ENCODE measurements at regions not wholly inside any gene's neighbourhood (a gene's known extent, or its start where the extent isn't known, plus 50 kb on each side); places are given as distances from the start of the nearest gene placed in this dataset.
A peak's percentile ranks its signal among the peaks of the same experiment; 100 is the strongest.

- POLR2A ChIA-PET, result no interaction called here
These were observed 195.1 kb upstream of the CCDC150 start for GRCh38 chr2:196444442-196444841.

GRCh38 chr2:196445991-196446390 is 193.5 kb upstream of the CCDC150 start:
- Mint-ChIP-seq H3K36me3 (no peaks in the 10 kb centered on the region), H3K4me3 (no peak overlapping the region), H3K27me3 (peaks cover 24% of the 10 kb centered on the region), H3K9me3 (no peaks in the 10 kb centered on the region), H3K4me1 (no peaks in the 10 kb centered on the region), H3K27ac (no peak overlapping the region)
- POLR2A ChIA-PET, result no interaction called here
- no peak for ATAC-seq (ENCODE audit: low read depth)
- no peak for DNase-seq

More at GRCh38 chr2:196444442-196444841, 195.1 kb upstream of the CCDC150 start:
- H3K27ac Mint-ChIP-seq, result no peak overlapping the region
- DNase-seq (no peak), ATAC-seq (ENCODE audit: low read depth) (no peak)
- H3K27me3 Mint-ChIP-seq, result peaks cover 28% of the 10 kb centered on the region
- no peaks in the 10 kb centered on the region for H3K9me3 Mint-ChIP-seq
- H3K36me3 Mint-ChIP-seq, result no peaks in the 10 kb centered on the region
- no peaks in the 10 kb centered on the region for H3K4me1 Mint-ChIP-seq
- H3K4me3 Mint-ChIP-seq, result no peak overlapping the region

- H3K9me3 Mint-ChIP-seq, result no peaks in the 10 kb centered on the region
- H3K4me3 Mint-ChIP-seq, result no peak overlapping the region
- POLR2A ChIA-PET, result no interaction called here
- peaks cover 2% of the 10 kb centered on the region for H3K4me1 Mint-ChIP-seq
- H3K27ac Mint-ChIP-seq, result no peak overlapping the region
- H3K27me3 Mint-ChIP-seq, result peaks cover 24% of the 10 kb centered on the region
- ATAC-seq (ENCODE audit: low read depth), result no peak
- no peaks in the 10 kb centered on the region for H3K36me3 Mint-ChIP-seq
- DNase-seq, result no peak
These were observed 191.0 kb upstream of the CCDC150 start for GRCh38 chr2:196448407-196449079.

GRCh38 chr2:196449083-196449482 is 190.4 kb upstream of the CCDC150 start:
- peaks cover 24% of the 10 kb centered on the region for H3K27me3 Mint-ChIP-seq
- H3K27ac Mint-ChIP-seq, result no peak overlapping the region
- H3K9me3 Mint-ChIP-seq, result no peaks in the 10 kb centered on the region
- ATAC-seq (ENCODE audit: low read depth) (no peak), DNase-seq (no peak)
- POLR2A ChIA-PET, result no interaction called here
- H3K4me3 Mint-ChIP-seq, result no peak overlapping the region
- no peaks in the 10 kb centered on the region for H3K36me3 Mint-ChIP-seq
- H3K4me1 Mint-ChIP-seq, result peaks cover 4% of the 10 kb centered on the region

GRCh38 chr2:196452758-196453157 is 186.8 kb upstream of the CCDC150 start:
- ATAC-seq (ENCODE audit: low read depth) (no peak), DNase-seq (no peak)
- H3K9me3 Mint-ChIP-seq, result no peaks in the 10 kb centered on the region
- H3K27me3 Mint-ChIP-seq, result peaks cover 29% of the 10 kb centered on the region
- no peak overlapping the region for H3K27ac Mint-ChIP-seq
- no peak overlapping the region for H3K4me3 Mint-ChIP-seq
- H3K36me3 Mint-ChIP-seq, result no peaks in the 10 kb centered on the region
- POLR2A ChIA-PET, result interaction anchor here (1.2 kb wide), 1 partner anchor 282 kb away, joined by 4 read pairs; the partner anchor contains the start of gene STK17B
- peaks cover 4% of the 10 kb centered on the region for H3K4me1 Mint-ChIP-seq

GRCh38 chr2:196453613-196454047 is 185.9 kb upstream of the CCDC150 start:
- peaks cover 28% of the 10 kb centered on the region for H3K27me3 Mint-ChIP-seq
- H3K9me3 Mint-ChIP-seq, result no peaks in the 10 kb centered on the region
- H3K27ac Mint-ChIP-seq, result no peak overlapping the region
- peaks cover 6% of the 10 kb centered on the region for H3K4me1 Mint-ChIP-seq
- H3K36me3 Mint-ChIP-seq, result no peaks in the 10 kb centered on the region
- peak; percentile 42 for ATAC-seq (ENCODE audit: low read depth)
- DNase-seq, result no peak
- H3K4me3 Mint-ChIP-seq, result no peak overlapping the region
- POLR2A ChIA-PET, result interaction anchor here (0.8 to 1.2 kb wide), 2 partner anchors 283 to 408 kb away, joined by 3 to 4 read pairs; partner anchors contain the start of gene STK17B

GRCh38 chr2:196454492-196454891 is 185.0 kb upstream of the CCDC150 start:
- ATAC-seq (ENCODE audit: low read depth) (no peak), DNase-seq (no peak)
- Mint-ChIP-seq H3K4me3 (no peak overlapping the region), H3K36me3 (no peaks in the 10 kb centered on the region), H3K9me3 (no peaks in the 10 kb centered on the region), H3K4me1 (peaks cover 13% of the 10 kb centered on the region), H3K27ac (no peak overlapping the region), H3K27me3 (peaks cover 37% of the 10 kb centered on the region)
- POLR2A ChIA-PET, result no interaction called here

GRCh38 chr2:196459539-196459938 is 180.0 kb upstream of the CCDC150 start:
- peaks cover 4% of the 10 kb centered on the region for H3K36me3 Mint-ChIP-seq
- peaks cover 12% of the 10 kb centered on the region for H3K9me3 Mint-ChIP-seq
- ATAC-seq (ENCODE audit: low read depth), result no peak
- peaks cover 66% of the 10 kb centered on the region for H3K27me3 Mint-ChIP-seq
- peaks cover 15% of the 10 kb centered on the region for H3K4me1 Mint-ChIP-seq
- no peak for DNase-seq
- peak overlapping the region; percentile 4 for H3K4me3 Mint-ChIP-seq
- H3K27ac Mint-ChIP-seq, result no peak overlapping the region
- POLR2A ChIA-PET, result no interaction called here

- ATAC-seq (ENCODE audit: low read depth) (no peak), DNase-seq (no peak)
- POLR2A ChIA-PET, result no interaction called here
- peaks cover 52% of the 10 kb centered on the region for H3K27me3 Mint-ChIP-seq
- H3K9me3 Mint-ChIP-seq, result peaks cover 12% of the 10 kb centered on the region
- peaks cover 4% of the 10 kb centered on the region for H3K36me3 Mint-ChIP-seq
- H3K4me1 Mint-ChIP-seq, result peaks cover 13% of the 10 kb centered on the region
- no peak overlapping the region for H3K27ac Mint-ChIP-seq
- no peak overlapping the region for H3K4me3 Mint-ChIP-seq
These were observed 175.8 kb upstream of the CCDC150 start for GRCh38 chr2:196463706-196464105.

- H3K36me3 Mint-ChIP-seq, result peaks cover 4% of the 10 kb centered on the region
- DNase-seq, result no peak
- no peak for ATAC-seq (ENCODE audit: low read depth)
- no peak overlapping the region for H3K4me3 Mint-ChIP-seq
- peaks cover 7% of the 10 kb centered on the region for H3K4me1 Mint-ChIP-seq
- H3K9me3 Mint-ChIP-seq, result peaks cover 12% of the 10 kb centered on the region
- no peak overlapping the region for H3K27ac Mint-ChIP-seq
- H3K27me3 Mint-ChIP-seq, result peaks cover 51% of the 10 kb centered on the region
- POLR2A ChIA-PET, result no interaction called here
These were observed 175.2 kb upstream of the CCDC150 start for GRCh38 chr2:196464311-196464710.

GRCh38 chr2:196466581-196466980 is 172.9 kb upstream of the CCDC150 start:
- DNase-seq (no peak), ATAC-seq (ENCODE audit: low read depth) (no peak)
- H3K27ac Mint-ChIP-seq, result no peak overlapping the region
- H3K36me3 Mint-ChIP-seq, result no peaks in the 10 kb centered on the region
- POLR2A ChIA-PET, result no interaction called here
- H3K4me3 Mint-ChIP-seq, result no peak overlapping the region
- H3K4me1 Mint-ChIP-seq, result no peaks in the 10 kb centered on the region
- H3K9me3 Mint-ChIP-seq, result peaks cover 3% of the 10 kb centered on the region
- peaks cover 35% of the 10 kb centered on the region for H3K27me3 Mint-ChIP-seq

- no peaks in the 10 kb centered on the region for H3K4me1 Mint-ChIP-seq
These were observed 171.1 kb upstream of the CCDC150 start for GRCh38 chr2:196468394-196468793.

GRCh38 chr2:196473617-196474016 is 165.9 kb upstream of the CCDC150 start:
- Mint-ChIP-seq H3K36me3 (no peaks in the 10 kb centered on the region), H3K4me3 (no peak overlapping the region), H3K27ac (no peak overlapping the region), H3K4me1 (no peaks in the 10 kb centered on the region), H3K27me3 (peaks cover 19% of the 10 kb centered on the region), H3K9me3 (no peaks in the 10 kb centered on the region)
- DNase-seq (no peak), ATAC-seq (ENCODE audit: low read depth) (no peak)
- POLR2A ChIA-PET, result no interaction called here

More at GRCh38 chr2:196468394-196468793, 171.1 kb upstream of the CCDC150 start:
- H3K27ac Mint-ChIP-seq, result no peak overlapping the region
- DNase-seq (no peak), ATAC-seq (ENCODE audit: low read depth) (no peak)
- H3K9me3 Mint-ChIP-seq, result peaks cover 2% of the 10 kb centered on the region
- POLR2A ChIA-PET, result no interaction called here
- H3K4me3 Mint-ChIP-seq, result no peak overlapping the region
- H3K36me3 Mint-ChIP-seq, result no peaks in the 10 kb centered on the region
- H3K27me3 Mint-ChIP-seq, result peaks cover 33% of the 10 kb centered on the region

GRCh38 chr2:196475611-196476010 is 163.9 kb upstream of the CCDC150 start:
- Mint-ChIP-seq H3K4me3 (no peak overlapping the region), H3K36me3 (no peaks in the 10 kb centered on the region), H3K27ac (no peak overlapping the region), H3K9me3 (no peaks in the 10 kb centered on the region), H3K4me1 (no peaks in the 10 kb centered on the region), H3K27me3 (peaks cover 17% of the 10 kb centered on the region)
- DNase-seq (no peak), ATAC-seq (ENCODE audit: low read depth) (no peak)
- POLR2A ChIA-PET, result no interaction called here

All from activated naive CD8-positive, alpha-beta T cell treated with anti-CD3 and anti-CD28 coated beads, Interleukin-2, amount 10 ng/mL, durations not matched to agents 7 days and 5 days (primary cell).